NCI-H1694 (cell line): ENCODE measurements at regions not wholly inside any gene's neighbourhood (a gene's known extent, or its start where the extent isn't known, plus 50 kb on each side); places are given as distances from the start of the nearest gene placed in this dataset.

Experiments used
- DNase-seq: peaks from one replicate; lab custom pipeline; 2025; lab: John Stamatoyannopoulos, UW

GRCh38 chr3:74347563-74348268, 266.7 kb downstream of the CNTN3 start:
- no peak for DNase-seq

- no peak for DNase-seq
These were observed 267.6 kb downstream of the CNTN3 start for GRCh38 chr3:74346896-74347295.

DNA sequence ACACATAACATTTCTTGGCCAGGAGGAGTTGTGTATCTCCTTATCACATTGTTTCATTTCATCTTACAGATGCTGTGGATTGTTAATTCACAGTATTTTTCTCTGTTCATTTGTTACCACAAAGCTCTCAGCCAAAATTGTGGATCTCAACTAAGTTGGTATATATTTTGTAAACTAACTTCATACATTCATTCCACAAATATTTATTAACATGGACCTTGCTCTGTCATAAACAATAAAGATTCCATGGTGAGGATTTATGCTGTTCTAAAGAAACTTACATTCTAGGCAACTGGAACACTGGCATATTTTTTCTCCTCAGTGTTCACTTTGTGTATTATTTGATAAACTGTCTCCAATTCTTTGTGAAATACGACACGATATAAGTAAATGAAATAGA, 268.8 kb downstream of the CNTN3 start:
- DNase-seq, result no peak

DNA sequence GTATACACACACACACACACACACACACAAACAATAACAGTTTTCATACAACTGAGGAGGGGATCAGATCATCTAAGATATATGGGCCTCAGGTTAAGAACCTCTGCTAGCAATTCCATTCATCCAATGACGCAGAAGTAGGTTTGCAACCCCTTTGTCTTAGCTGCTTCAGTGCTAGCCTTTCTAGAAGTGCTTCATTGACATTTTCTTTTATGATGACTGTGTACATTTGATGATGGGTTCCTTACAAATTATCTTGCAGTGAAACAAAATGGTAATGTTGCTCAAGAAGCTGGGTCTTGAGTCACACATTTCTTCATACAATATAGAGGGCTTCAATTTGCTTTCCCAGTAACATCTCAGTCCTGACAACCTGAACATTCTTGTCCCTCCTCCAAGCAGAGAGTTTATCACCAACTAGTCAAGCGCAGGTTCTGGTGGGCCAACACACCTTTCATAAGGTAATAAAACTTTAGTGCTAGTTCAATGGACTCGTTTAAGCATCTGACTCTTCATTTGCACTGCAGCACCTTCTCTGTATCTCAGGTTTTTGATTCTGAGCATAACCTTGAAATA, 269.5 kb downstream of the CNTN3 start:
- no peak for DNase-seq

GRCh38 chr3:74343391-74343790, 271.1 kb downstream of the CNTN3 start:
- no peak for DNase-seq

GRCh38 chr3:74338998-74339397, 275.5 kb downstream of the CNTN3 start:
- no peak for DNase-seq

DNA sequence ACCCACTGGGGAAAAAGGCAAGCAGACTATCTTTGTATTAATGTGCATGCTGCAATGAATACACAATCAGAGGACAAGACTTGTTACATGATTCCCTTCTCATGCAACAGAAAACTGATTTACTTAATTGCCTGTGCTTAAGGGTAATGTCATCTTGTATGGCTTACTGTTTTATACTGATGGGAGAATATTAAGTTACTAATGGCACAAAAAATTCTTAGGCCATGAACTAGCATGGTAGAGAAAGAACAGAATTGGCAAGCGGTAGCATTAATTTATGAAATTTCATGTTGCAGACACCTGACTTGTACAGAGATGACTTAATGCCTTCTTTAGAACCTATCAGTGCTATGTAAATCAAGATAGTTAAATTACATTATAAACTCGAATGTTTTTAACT, 282.3 kb downstream of the CNTN3 start:
- no peak for DNase-seq

GRCh38 chr3:74331711-74332110, 282.7 kb downstream of the CNTN3 start:
- no peak for DNase-seq

DNA sequence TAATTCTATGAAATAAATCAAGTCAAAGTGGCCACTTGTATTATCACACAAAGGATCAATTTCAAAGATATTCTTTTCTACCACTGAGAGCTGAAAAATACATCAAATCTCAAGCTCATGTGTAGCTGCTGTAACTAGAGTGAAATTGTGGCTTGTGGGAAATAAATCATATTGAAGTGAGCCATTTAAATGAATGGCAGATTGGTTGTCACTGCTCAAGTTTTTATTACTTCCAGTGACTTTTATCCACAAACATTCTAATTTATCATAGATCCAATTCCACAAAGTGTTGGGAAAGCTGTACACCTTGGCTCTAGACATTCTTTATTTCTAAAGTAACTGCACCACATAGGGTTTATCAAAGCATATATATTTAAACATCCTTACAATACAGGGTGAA, 285.4 kb downstream of the CNTN3 start:
- no peak for DNase-seq

GRCh38 chr3:74328435-74328834, 286.0 kb downstream of the CNTN3 start:
- DNase-seq, result no peak

DNA sequence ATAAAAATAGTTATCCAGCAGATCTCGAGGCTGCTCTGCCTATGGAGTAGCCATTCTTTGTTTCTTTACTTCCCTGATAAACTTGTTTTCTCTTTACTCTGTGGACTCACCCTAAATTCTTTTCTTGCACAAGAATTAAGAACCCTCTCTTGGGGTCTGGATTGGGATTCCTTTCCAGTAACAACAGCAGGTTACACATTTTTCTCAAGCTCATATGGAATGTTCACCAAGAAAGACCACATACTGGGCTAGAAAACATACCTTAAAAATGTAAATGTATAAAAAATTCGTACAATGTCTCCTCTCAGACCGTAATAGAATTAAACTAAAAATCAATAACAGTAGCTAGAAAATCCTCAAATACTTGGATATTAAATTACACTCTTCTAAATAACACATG, 299.2 kb downstream of the CNTN3 start:
- DNase-seq, result no peak

- DNase-seq, result no peak
These were observed 299.8 kb downstream of the CNTN3 start for GRCh38 chr3:74314696-74315095.

- DNase-seq, result no peak
These were observed 304.7 kb downstream of the CNTN3 start for GRCh38 chr3:74309716-74310115.

- DNase-seq, result no peak
These were observed 310.0 kb downstream of the CNTN3 start for GRCh38 chr3:74304424-74304823.

GRCh38 chr3:74303711-74304110, 310.7 kb downstream of the CNTN3 start:
- no peak for DNase-seq

DNA sequence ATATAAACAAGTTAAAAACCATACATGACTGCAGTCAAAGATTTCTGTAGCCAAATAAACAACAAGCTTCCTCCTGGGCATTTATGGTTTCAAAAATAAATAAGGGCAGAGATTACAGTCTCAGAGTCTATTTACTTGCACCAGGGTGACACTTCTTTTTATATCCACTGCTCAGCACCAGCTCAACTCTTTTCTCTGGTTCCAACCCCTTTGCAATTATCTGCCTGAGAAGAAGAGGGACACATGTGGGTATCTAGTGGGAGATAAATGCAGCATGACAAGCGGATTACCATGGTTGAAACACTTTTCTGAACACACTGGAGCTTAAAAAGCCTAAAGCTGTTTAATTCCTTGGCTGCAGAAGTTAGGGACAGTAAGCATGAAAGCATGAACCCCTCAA, 311.5 kb downstream of the CNTN3 start:
- no peak for DNase-seq

GRCh38 chr3:74302281-74302680, 312.2 kb downstream of the CNTN3 start:
- DNase-seq, result no peak

- no peak for DNase-seq
These were observed 313.4 kb downstream of the CNTN3 start for GRCh38 chr3:74301056-74301455.

GRCh38 chr3:74295479-74295878, 319.0 kb downstream of the CNTN3 start:
- DNase-seq, result no peak

DNA sequence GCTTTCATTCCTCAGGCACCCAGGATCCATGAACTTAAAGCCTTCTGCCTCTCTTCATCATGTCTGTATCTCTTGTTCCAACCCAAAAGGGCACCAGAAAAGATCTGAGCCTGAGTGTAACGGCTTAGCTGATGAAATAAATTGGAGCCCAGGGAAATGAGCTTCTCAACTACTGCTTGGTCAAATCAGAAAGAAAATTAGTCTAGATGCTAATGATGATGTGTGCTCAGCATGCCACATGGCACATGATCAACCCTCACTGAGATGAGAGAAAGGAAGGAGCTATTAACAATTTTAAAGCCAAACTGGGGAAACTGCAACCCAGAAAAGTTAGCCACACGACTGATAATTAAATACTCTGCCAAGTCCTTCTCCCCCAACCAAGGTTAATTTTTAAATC, 325.7 kb downstream of the CNTN3 start:
- DNase-seq, result no peak

DNA sequence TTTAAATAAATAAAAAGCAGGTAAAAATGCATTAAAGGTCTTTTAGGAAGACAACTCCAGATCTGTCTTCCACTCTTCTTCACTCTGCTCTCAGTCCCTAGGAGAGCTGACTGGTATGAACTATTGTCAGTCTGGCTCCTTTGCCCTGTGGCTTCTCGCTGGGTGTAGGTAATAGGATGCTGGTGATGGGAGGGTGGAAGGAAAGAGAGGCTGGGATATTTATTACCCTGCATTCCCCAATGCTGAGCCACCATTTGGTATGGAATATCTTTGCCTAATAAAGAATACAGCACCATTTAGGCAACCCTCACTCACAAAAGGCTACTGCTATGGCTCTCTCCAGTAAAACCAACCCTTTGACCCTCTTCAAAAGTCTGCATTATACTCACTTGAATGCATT, 326.9 kb downstream of the CNTN3 start:
- no peak for DNase-seq

GRCh38 chr3:74282202-74282601, 332.3 kb downstream of the CNTN3 start:
- no peak for DNase-seq

DNA sequence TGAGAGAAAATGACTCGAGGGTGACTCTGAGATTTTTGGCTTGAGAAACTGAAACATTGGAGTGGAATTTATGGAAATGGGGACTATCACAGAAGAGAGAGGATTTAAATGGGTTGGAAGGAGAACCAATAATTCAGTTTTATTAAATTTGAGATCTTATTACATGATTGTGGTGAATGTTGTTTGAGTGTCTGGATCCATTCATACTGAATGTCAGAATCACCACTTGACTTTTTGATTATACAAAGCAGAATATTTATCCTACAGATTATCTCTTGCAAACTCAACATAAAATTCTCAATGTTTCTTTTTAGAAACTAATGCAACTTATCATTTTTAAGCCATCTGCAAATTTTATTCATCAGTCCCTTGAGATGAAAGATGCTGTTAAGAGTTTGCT, 332.8 kb downstream of the CNTN3 start:
- no peak for DNase-seq
